Activated CD4-positive, alpha-beta memory T cell treated with anti-CD3 and anti-CD28 coated beads, Interleukin-2, amount 10 ng/mL, durations not matched to agents 7 days and 5 days (primary cell): ENCODE measurements at regions not wholly inside any gene's neighbourhood (a gene's known extent, or its start where the extent isn't known, plus 50 kb on each side); places are given as distances from the start of the nearest gene placed in this dataset.

Source experiments
- CTCF ChIA-PET: fragments of 350-600 bp; sonication (Branson Sonifier 250); formaldehyde crosslinking; loops from one replicate; lab custom pipeline; 2021; ENCODE audit warnings: antibody characterized with exemption, inconsistent platforms; lab: Charles Lee
- POLR2A ChIA-PET: fragments of 350-600 bp; sonication (Branson Sonifier 250); formaldehyde crosslinking; loops from one replicate; lab custom pipeline; 2021; ENCODE audit warnings: antibody characterized with exemption; lab: Charles Lee
- DNase-seq: peaks from one replicate; pipeline ENCODE4 v3.0.0-alpha.2; 2020
- H3K27ac Mint-ChIP-seq: one replicate; pipeline ENCODE4 v1.8.0; 2021; ENCODE audit warnings: mild to moderate bottlenecking, mixed read lengths
- H3K27me3 Mint-ChIP-seq: one replicate; pipeline ENCODE4 v1.8.0; 2021; ENCODE audit warnings: mixed read lengths
- H3K36me3 Mint-ChIP-seq: one replicate; pipeline ENCODE4 v1.8.0; 2021; ENCODE audit warnings: low read depth, mixed read lengths
- H3K4me1 Mint-ChIP-seq: one replicate; pipeline ENCODE4 v1.8.0; 2021; ENCODE audit warnings: mixed read lengths
- H3K4me3 Mint-ChIP-seq: one replicate; pipeline ENCODE4 v1.8.0; 2021; ENCODE audit warnings: mild to moderate bottlenecking, mixed read lengths
- H3K9me3 Mint-ChIP-seq: one replicate; pipeline ENCODE4 v1.8.0; 2021; ENCODE audit warnings: mixed read lengths

GRCh38 chr18:77700051-77700450, 450.4 kb downstream of the GALR1 start:
- no peaks in the 10 kb centered on the region for H3K4me1 Mint-ChIP-seq
- H3K4me3 Mint-ChIP-seq = no peak overlapping the region
- no peaks in the 10 kb centered on the region for H3K9me3 Mint-ChIP-seq
- H3K27ac Mint-ChIP-seq = no peak overlapping the region
- ChIA-PET CTCF (no interaction called here), POLR2A (no interaction called here)
- H3K36me3 Mint-ChIP-seq = no peaks in the 10 kb centered on the region
- H3K27me3 Mint-ChIP-seq = peaks cover 3% of the 10 kb centered on the region
- no peak for DNase-seq

DNA sequence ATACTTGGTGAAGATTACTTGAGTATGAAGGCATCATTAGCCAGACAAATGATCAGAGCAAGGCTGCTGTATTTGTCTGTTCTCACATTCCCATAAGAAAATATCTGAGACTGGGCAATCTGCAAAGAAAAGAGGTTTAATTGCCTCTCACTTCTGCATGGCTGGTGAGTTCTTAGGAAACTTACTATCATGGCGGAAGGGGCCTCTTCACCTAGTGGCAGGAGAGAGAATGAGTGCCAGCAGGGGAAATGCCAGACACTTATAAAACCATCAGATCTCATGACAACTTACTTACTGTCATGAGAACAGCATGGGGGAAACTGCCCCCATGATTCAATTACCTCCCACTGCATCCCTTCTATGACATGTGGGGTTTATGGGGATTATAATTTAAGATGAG, 452.3 kb downstream of the GALR1 start:
- Mint-ChIP-seq H3K36me3 (no peaks in the 10 kb centered on the region), H3K4me1 (no peaks in the 10 kb centered on the region), H3K4me3 (no peak overlapping the region), H3K27ac (no peak overlapping the region), H3K9me3 (no peaks in the 10 kb centered on the region), H3K27me3 (peaks cover 3% of the 10 kb centered on the region)
- ChIA-PET POLR2A (no interaction called here), CTCF (no interaction called here)
- no peak for DNase-seq

DNA sequence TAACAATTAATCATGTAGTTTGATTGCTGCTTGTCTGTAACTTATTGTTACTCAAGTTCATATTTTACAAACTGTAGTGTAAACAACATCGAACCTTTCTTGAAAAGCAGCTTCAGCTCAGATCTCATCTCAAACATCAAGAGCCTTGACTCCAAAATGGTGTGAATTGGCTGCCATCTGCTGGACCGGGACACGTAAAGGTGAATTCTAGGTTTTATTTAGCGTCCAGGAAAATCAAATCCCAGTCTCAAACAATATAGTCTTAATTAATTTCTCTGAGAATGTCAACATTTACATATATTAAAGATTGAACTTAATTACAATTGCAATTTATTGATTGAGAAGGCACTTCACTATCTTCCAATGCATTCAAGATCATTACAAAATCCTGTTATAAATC, 453.0 kb downstream of the GALR1 start:
- Mint-ChIP-seq H3K36me3 (no peaks in the 10 kb centered on the region), H3K27me3 (peaks cover 1% of the 10 kb centered on the region), H3K4me1 (no peaks in the 10 kb centered on the region), H3K4me3 (no peak overlapping the region), H3K27ac (no peak overlapping the region), H3K9me3 (no peaks in the 10 kb centered on the region)
- ChIA-PET POLR2A (no interaction called here), CTCF (no interaction called here)
- DNase-seq = no peak

GRCh38 chr18:77705301-77705700, 455.7 kb downstream of the GALR1 start:
- POLR2A ChIA-PET = no interaction called here
- Mint-ChIP-seq H3K4me3 (no peak overlapping the region), H3K36me3 (no peaks in the 10 kb centered on the region), H3K9me3 (no peaks in the 10 kb centered on the region), H3K27ac (no peak overlapping the region), H3K4me1 (no peaks in the 10 kb centered on the region), H3K27me3 (no peaks in the 10 kb centered on the region)
- no peak for DNase-seq
- CTCF ChIA-PET = no interaction called here

GRCh38 chr18:77708826-77709506, 459.3 kb downstream of the GALR1 start:
- no peaks in the 10 kb centered on the region for H3K4me1 Mint-ChIP-seq
- H3K27ac Mint-ChIP-seq = no peak overlapping the region
- ChIA-PET POLR2A (no interaction called here), CTCF (no interaction called here)
- H3K9me3 Mint-ChIP-seq = no peaks in the 10 kb centered on the region
- no peaks in the 10 kb centered on the region for H3K36me3 Mint-ChIP-seq
- H3K4me3 Mint-ChIP-seq = no peak overlapping the region
- peaks cover 6% of the 10 kb centered on the region for H3K27me3 Mint-ChIP-seq
- DNase-seq = no peak

- ChIA-PET POLR2A (no interaction called here), CTCF (no interaction called here)
- Mint-ChIP-seq H3K27me3 (peaks cover 6% of the 10 kb centered on the region), H3K27ac (no peak overlapping the region), H3K4me1 (no peaks in the 10 kb centered on the region), H3K9me3 (no peaks in the 10 kb centered on the region), H3K4me3 (no peak overlapping the region), H3K36me3 (no peaks in the 10 kb centered on the region)
- no peak for DNase-seq
Observed at GRCh38 chr18:77711096-77711495, 461.4 kb downstream of the GALR1 start.

- Mint-ChIP-seq H3K36me3 (no peaks in the 10 kb centered on the region), H3K9me3 (no peaks in the 10 kb centered on the region), H3K27ac (no peak overlapping the region), H3K4me1 (no peaks in the 10 kb centered on the region), H3K4me3 (no peak overlapping the region), H3K27me3 (peaks cover 6% of the 10 kb centered on the region)
- POLR2A ChIA-PET = no interaction called here
- DNase-seq = no peak
- CTCF ChIA-PET = no interaction called here
Observed at GRCh38 chr18:77714716-77715115, 465.1 kb downstream of the GALR1 start.

GRCh38 chr18:77716282-77716681, 466.6 kb downstream of the GALR1 start:
- no peak for DNase-seq
- Mint-ChIP-seq H3K36me3 (no peaks in the 10 kb centered on the region), H3K9me3 (no peaks in the 10 kb centered on the region), H3K27ac (no peak overlapping the region), H3K4me3 (no peak overlapping the region), H3K4me1 (no peaks in the 10 kb centered on the region), H3K27me3 (peaks cover 6% of the 10 kb centered on the region)
- ChIA-PET CTCF (no interaction called here), POLR2A (no interaction called here)

GRCh38 chr18:77733292-77733903, 483.8 kb downstream of the GALR1 start:
- H3K27me3 Mint-ChIP-seq = peaks cover 3% of the 10 kb centered on the region
- no peak overlapping the region for H3K27ac Mint-ChIP-seq
- CTCF ChIA-PET = no interaction called here
- no peak for DNase-seq
- H3K4me3 Mint-ChIP-seq = no peak overlapping the region
- H3K36me3 Mint-ChIP-seq = no peaks in the 10 kb centered on the region
- no peaks in the 10 kb centered on the region for H3K4me1 Mint-ChIP-seq
- POLR2A ChIA-PET = no interaction called here
- H3K9me3 Mint-ChIP-seq = no peaks in the 10 kb centered on the region

DNA sequence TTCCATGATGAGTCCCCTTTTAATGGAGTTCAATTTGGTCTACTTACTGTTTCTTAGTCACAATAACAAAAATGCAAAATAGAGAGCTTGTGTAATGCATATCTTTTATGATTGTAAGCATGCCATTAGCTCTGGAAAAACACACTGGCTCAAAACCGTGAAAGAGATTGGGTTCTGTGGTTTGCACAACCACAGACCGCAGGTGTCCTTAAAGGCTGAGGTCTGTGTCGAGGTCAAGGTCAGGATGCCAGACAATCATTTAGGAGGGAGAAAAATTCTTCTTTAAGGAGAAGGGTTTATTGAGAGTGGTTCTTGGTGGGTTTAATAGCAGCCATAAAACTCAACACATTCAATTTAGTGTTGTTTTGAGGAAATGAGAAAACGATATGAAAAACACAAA, 487.2 kb downstream of the GALR1 start:
- no peak for DNase-seq
- Mint-ChIP-seq H3K9me3 (no peaks in the 10 kb centered on the region), H3K4me1 (no peaks in the 10 kb centered on the region), H3K4me3 (no peak overlapping the region), H3K36me3 (no peaks in the 10 kb centered on the region), H3K27me3 (peaks cover 3% of the 10 kb centered on the region), H3K27ac (no peak overlapping the region)
- ChIA-PET CTCF (no interaction called here), POLR2A (no interaction called here)

- Mint-ChIP-seq H3K36me3 (no peaks in the 10 kb centered on the region), H3K4me1 (no peaks in the 10 kb centered on the region), H3K9me3 (no peaks in the 10 kb centered on the region), H3K4me3 (no peak overlapping the region), H3K27me3 (peaks cover 3% of the 10 kb centered on the region), H3K27ac (no peak overlapping the region)
- POLR2A ChIA-PET = no interaction called here
- CTCF ChIA-PET = no interaction called here
- DNase-seq = no peak
Observed at GRCh38 chr18:77737405-77737804, 487.8 kb downstream of the GALR1 start.

GRCh38 chr18:77749089-77749488, 499.4 kb downstream of the GALR1 start:
- CTCF ChIA-PET = interaction anchor here (1.0 to 1.3 kb wide), 3 partner anchors 8 to 18 kb away, joined by 3 to 4 read pairs (median 3); no protein-coding TSS in a partner anchor
- Mint-ChIP-seq H3K9me3 (no peaks in the 10 kb centered on the region), H3K4me1 (no peaks in the 10 kb centered on the region), H3K36me3 (no peaks in the 10 kb centered on the region), H3K27me3 (no peaks in the 10 kb centered on the region), H3K4me3 (no peak overlapping the region), H3K27ac (no peak overlapping the region)
- no peak for DNase-seq
- POLR2A ChIA-PET = no interaction called here

GRCh38 chr18:77750006-77750405, 500.4 kb downstream of the GALR1 start:
- no peaks in the 10 kb centered on the region for H3K36me3 Mint-ChIP-seq
- CTCF ChIA-PET = interaction anchor here (1.0 to 1.3 kb wide), 3 partner anchors 9 to 19 kb away, joined by 3 to 4 read pairs (median 3); no protein-coding TSS in a partner anchor
- no peak overlapping the region for H3K4me3 Mint-ChIP-seq
- POLR2A ChIA-PET = no interaction called here
- H3K27me3 Mint-ChIP-seq = no peaks in the 10 kb centered on the region
- H3K27ac Mint-ChIP-seq = no peak overlapping the region
- H3K4me1 Mint-ChIP-seq = no peaks in the 10 kb centered on the region
- no peaks in the 10 kb centered on the region for H3K9me3 Mint-ChIP-seq
- DNase-seq = no peak

GRCh38 chr18:77754475-77755044, 504.9 kb downstream of the GALR1 start:
- H3K36me3 Mint-ChIP-seq = no peaks in the 10 kb centered on the region
- POLR2A ChIA-PET = no interaction called here
- no peak overlapping the region for H3K4me3 Mint-ChIP-seq

More at GRCh38 chr18:77754475-77755044, 504.9 kb downstream of the GALR1 start:
- no peak for DNase-seq
- CTCF ChIA-PET = no interaction called here
- H3K27ac Mint-ChIP-seq = no peak overlapping the region
- no peaks in the 10 kb centered on the region for H3K4me1 Mint-ChIP-seq
- H3K27me3 Mint-ChIP-seq = no peaks in the 10 kb centered on the region
- H3K9me3 Mint-ChIP-seq = no peaks in the 10 kb centered on the region
